HG03575 (cell line): ENCODE measurements at regions not wholly inside any gene's neighbourhood (a gene's known extent, or its start where the extent isn't known, plus 50 kb on each side); places are given as distances from the start of the nearest gene placed in this dataset.
"Not testable (repeated sequence)": the region's sequence is repeated elsewhere in the genome, so short reads cannot be mapped to it uniquely, and the experiment has no call there.

Experiments used
- ATAC-seq: cut with Tn5 transposase; IDR thresholded peaks from one replicate; pipeline ENCODE4 v1.9.1; 2021; ENCODE audit not compliant: unreplicated experiment, insufficient number of reproducible peaks, low FRiP score; ENCODE audit errors: extremely low read depth

DNA sequence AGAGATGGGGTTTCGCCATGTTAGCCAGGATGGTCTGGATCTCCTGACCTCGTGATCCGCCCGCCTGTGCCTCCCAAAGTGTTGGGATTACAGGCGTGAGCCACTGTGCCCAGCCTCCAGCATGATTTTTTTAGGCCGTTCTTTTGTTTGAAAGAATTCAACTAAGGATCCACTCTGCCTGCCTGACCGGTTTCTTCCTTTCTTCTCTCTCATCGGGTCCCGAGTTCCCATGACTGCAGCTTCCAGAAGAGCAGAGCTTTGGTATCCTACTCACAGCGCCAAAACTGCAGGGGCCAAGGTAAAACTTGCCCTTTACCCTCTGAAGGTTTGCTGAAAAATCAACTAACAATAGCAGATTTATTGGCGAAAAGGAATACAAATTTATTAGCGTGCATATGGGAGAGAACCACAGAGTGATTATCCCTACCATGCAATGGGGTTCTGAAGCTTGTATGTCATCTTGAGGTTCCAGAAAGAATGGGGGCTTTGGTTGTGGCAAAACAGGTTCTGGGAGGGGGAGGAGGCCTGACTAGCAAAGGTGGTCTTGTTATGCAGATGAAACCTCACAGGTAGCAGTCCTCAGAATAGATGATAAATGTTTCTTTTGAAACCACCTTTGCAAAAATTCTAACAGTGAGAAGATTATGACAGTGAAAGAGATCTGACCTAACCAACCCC lies 87.0 kb upstream of the MSH6 start:
- ATAC-seq = no peak

DNA sequence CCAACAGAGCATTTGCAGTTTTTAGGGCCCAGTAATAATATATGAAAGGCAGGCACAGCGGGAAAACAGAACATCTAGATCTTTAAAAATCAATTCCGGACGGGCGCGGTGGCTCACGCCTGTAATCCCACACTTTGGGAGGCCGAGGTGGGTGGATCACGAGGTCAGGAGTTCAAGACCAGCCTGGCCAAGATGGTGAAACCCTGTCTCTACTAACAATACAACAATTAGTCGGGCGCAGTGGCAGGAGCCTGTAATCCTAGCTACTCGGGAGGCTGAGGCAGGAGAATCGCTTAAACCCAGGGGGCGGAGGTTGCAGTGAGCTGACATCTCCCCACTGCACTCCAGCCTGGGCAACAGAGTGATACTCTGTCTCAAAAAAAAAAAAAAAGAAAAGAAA lies 88.5 kb upstream of the MSH6 start:
- not testable (repeated sequence) for ATAC-seq

DNA sequence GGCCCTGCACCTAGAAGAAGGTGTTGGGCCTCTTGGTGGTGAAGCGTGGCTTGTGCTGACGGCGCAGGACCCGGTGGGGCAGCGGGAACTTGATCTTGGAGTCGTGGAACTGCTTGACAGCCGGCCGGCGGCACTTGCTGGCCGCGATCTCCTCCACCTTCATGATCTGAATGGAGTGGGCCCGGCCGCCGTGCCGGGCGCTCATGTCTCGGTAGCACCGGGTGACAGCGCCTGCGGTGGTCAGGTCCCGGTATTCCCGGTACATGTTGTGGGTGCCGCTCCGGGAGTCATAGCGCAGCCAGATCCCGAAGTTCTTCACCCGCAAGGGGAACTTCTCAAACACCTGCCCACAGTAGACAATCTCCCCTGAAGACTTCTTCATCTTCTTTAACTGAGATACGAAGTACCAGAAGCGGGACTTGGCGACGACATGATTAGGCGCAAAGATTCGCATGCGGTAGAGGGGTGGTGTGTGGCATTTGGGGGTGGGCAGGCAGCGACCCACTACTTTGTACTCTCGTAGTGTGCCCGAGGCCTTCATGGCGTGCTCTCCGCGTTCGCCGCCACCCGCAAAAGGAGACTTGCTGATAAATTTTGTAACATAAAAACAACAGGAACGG lies 92.1 kb upstream of the MSH6 start:
- not testable (repeated sequence) for ATAC-seq

DNA sequence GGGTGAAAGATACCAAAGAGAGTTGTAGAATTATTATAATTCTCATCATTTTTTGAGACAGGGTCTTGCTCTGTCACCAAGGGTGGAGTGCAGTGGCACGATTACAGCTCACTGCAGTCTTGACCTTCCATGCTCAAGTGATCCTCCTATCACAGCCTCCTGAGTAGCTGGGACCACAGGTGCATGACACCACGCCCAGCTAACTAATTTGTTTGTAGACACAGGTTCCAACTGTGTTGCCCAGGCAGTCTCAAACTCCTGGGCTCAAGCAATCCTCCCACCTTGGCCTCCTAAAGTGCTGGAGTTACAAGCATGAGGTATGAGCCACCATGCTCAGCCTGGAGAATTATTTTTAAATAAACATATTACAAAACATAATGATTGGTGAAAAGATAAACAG lies 92.8 kb upstream of the MSH6 start:
- no peak for ATAC-seq

DNA sequence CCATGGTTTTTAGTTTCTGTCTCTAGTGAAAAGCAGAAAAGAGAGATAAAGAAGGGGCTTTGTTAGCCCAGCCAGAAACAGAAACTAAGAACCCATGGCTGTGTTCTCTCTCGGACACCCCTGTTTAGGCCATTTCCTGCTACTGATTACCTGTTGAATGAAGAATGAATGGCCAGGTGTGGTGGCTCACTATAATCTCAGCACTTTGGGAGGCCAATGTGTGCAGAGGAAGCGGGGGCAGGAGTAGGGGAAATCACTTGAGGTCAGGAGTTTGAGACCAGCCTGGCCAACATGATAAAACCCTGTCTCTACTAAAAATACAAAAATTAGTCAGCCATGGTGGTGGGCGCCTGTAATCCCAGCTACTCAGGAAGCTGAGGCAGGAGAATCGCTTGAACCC lies 93.8 kb upstream of the MSH6 start:
- ATAC-seq = not testable (repeated sequence)

DNA sequence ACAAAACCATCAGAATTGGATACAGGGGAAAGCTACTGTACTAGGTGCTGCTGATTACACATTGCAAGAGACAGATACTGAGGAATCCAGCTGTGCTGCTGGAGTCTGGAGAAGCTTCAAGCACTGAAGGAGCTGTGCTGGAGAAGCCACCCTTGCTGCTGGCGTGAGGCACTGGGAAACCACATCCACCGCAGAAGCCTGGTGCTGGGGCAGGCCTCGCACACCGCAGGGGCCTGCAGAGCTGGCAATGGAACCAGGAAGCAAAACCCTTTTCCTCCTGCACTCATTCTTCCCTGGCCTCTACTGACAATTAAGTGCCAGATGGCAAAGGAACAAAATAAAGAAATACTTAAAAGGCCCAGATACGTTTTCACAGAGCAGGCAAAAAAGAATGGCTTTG lies 94.4 kb upstream of the MSH6 start:
- no peak for ATAC-seq

DNA sequence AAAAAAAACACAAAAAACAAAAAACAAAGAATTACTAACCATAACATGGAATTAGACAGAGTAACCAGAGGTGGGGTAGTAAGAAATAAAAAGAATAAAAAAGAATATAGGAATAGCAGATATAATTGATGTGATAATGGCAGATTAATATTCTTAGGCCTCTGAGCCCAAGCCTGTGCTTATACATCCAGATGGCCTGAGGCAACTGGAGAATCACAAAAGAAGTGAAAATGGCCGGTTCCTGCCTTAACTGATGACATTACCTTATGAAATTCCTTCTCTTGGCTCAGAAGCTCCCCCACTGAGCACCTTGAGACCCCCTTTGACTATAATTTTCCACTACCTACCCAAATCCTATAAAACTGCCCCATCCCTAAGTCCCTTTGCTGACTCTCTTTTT lies 95.1 kb upstream of the MSH6 start:
- no peak for ATAC-seq

DNA sequence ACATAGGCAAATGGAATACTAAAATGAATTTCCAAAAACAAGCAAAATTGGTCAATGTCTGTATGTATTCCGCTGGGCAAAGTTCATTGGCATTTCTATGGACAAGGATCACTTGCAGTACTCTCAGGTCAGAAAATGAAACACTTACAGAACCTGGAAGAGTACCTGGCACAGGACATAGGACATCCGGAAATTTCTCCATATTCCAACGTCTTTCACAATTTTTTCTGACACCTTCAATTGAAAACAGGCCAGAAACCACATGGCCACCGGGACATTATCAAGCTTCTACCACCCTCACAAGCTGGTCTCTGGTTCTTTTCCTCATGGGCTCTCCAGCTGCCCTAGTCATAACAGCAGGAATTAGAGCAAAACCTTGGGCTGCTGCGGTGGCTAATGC lies 96.9 kb upstream of the MSH6 start:
- ATAC-seq = no peak

DNA sequence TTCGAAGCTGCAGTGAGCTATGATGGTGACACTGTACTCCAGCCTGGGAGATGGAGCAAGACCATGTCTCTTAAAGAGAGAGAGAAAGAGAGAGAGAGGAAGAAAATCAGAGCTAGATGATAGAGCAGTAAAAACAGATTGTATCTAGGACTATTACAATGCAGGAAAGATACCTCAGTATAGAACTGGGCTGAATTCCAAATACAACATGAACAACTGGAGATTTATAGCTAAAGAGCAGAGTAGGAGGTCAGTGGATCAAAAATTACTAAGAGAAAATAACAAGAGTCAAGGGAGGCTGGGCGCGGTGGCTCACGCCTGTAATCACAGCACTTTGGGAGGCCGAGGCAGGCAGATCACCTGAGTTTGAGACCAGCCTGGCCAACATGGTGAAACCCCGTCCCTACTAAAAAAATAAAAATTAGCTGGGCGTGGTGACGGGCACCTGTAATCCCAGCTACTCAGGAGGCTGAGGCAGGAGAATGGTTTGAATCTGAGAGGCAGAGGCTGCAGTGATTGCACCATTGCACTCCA lies 100.7 kb upstream of the MSH6 start:
- ATAC-seq = no peak

DNA sequence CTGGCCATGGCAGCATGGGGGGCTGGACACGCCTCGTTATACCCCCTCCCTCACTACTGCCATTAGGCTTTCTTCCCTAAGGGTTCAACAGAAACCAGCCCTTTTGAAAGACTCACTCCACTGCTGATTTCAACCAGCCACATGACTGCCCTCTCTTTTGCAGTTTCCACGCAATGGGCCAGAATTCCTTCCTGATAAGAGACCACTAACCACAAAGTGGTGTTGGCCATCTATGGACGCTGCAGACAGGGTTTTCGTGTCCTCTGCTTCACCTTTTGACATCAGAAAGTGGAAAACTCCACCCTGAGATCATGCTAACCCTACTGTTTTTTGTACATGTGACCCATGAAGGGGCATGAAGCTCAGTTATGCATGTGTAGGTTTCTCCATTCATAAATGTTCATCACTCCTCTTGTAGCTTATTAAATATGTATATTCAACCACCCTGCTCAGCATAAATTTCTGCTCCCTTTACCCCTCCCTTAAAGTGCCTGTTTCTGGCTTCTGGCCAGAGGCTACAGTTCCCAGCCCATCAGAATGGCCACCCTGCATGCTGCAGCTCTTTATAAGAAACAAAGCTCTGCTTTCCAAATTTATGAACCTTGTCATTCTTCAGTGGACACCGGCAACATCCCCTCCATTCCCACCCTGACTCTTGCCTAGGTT lies 105.6 kb upstream of the KCNK12 start:
- ATAC-seq = no peak

DNA sequence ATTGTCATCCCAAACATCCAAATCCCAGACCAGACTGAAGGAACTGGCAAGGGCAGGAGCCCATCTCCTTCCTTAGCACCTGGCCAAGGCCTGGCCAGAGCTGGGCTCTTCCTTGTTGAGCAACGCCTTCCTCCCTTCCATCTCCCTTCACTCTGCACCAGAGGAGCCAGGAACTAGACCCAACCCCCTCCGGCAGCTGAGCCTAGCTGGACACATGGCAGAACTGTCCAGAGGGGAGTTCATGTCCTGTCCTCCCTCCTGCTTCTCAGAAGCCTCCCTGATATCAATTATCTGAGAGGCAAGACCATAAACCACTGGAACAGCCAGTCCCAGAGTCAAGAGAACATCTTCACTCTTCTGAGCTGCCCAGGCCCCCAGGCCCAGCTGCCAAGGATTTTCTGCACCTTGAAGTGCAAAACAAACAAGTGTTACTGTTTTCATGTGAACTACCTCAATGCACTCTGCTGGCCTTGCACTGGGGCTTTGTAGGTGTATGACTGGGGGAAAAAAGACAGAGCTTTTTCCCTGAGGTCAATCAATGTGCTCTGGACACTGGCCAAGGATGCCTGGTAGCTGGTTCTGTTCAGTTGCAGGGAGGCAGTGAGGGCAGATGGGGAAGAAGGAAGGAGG lies 104.5 kb upstream of the KCNK12 start:
- no peak for ATAC-seq

DNA sequence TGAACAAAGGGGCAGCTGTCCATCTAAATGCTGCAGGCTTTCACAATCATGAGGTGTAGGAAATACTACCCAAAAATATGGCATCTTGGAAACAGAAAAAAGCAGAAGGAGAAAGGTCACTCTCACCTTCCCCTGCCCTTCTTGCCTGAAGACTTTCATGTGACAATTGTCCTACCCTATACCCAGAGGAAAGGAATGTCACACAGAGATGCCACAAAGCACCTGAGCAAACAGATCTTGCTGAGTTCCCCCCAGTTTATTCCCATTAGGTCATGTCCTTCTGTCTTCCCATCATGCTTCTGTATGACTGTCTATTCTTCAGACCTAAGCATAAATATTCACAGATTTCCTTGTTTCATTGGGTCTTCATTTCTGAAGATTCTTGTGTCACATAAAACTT lies 95.5 kb upstream of the KCNK12 start:
- no peak for ATAC-seq

DNA sequence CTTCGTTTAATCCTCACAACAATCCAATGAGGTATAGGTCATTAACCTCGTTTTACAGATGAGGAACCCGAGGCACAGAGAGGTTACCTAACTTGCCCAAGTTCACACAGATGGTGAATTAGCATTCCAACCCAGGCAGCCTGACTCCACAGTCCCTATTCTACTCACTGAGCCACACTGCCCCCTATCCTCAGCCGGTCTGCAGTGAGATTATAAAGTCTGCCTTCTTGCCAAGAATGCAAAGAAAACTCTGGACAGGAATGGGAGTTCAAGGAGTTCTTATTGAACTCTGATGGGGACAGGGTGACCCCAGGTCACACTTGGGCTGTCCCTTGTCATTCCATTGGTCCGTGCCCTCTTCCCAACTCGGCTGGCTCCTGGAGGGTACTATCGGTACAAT lies 94.0 kb upstream of the KCNK12 start:
- no peak for ATAC-seq

DNA sequence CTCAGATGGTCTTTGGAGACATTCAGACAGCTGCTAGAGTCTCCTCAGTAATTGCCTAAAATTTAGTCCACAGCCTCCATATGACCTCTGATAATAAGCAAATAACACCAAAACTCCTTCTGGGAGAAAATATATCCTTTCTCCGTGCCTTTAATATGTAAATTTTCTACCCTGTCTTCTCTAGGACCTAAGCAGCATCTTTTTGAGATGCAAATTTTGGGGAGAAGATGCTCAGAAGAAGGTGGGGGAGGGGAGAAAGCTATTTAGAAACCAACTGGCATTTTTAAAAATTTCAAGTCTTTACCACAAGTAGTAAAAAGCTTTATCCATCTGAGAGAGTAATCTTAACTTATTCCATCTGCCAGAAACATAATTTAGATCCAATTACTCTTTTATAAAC lies 91.8 kb upstream of the KCNK12 start:
- ATAC-seq = no peak

DNA sequence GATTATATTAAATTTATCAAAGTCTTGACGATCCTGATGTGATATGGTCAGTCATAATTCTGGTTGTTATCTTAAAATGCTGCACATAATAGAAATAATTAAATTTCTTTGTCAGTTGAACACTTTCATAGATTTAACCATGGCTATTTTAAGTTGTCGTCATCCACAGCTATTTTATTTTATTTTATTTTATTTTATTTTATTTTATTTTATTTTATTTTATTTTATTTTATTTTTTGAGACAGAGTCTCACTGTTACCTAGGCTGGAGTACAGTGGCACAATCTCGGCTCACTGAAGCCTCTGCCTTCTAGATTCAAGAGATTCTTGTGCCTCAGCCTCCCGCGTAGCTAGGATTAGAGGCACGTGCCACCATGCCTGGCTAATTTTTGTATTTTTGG lies 90.5 kb upstream of the KCNK12 start:
- ATAC-seq = no peak

DNA sequence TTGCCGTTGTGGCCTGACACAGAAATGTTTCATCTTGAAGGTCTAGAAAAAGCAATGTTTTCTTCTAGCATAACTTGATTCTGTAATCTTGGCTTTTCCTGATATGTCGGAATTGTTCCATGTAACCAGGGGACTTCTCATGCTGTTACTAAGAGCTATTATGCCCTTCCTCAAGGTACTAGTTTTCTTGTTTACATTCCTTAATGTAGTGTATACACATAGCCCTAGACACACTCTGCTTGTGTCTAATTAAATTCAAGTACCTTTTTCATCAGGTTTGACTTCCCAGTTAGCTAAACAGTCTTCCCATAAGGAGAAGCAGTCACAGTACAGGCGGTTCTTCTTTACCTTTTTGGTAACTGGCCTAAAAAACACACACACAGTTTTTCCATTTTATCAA lies 89.4 kb upstream of the KCNK12 start:
- ATAC-seq = no peak

DNA sequence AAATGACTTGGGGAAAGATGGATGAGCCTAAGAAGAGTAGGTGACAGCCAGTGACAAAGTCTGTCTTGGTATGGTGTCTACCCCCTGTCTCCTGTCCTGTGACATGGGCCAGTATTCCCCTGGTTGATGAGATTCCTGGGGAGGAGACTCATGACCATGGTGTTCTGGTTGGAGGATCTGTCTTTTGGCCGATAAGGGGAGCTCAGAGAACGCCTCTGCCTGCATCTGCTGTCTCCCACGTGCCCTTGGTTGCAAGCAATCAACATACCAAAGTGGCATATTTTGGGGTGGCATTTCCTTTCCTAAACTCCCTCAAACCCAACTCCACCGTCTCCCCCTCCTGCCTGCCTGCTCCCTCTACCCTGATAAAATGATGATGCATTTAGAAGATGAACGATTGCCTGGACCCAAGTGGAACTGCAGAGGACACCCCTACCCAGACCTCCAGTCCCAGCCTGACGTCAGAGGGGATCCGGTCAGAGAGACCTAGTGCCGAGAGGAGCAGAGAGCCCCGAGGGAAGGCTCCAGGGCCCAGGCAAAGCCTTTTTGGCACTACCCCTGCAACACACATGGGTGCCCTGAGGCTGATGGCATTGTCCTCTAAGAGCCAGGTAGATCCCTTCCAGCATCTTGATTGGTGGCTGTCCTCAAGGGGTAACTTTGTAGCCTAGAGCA lies 88.0 kb upstream of the KCNK12 start:
- no peak for ATAC-seq

DNA sequence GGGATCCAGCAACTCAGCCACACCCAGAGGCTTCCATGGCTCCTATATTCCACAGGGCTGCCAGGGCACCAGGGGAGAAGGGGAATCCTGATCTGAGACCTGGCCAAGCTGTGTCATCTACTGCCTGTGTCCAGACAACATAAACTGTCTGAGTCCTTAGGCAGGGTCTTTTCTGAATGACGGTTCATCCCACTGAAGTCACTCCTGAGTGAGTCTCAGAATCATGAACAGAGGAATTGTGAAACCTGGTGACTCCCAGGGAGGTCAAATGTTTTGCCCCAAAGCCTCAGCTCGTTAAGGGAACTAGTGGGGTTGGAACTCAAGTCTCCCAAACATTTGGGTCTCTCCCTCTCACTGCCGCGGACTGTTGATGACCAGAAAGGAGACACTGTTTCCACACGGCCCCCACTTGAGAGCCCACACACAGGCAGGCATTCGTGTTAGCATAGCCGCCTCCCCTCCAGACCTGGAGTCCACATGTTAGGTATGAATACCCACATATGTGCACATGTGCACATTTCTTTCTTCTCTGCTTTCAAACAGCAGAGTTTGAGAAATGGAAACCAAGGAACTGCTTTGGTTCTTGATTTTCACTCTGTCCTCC lies 87.2 kb upstream of the KCNK12 start:
- no peak for ATAC-seq
